ENCODE measurements at regions not wholly inside any gene's neighbourhood (a gene's known extent, or its start where the extent isn't known, plus 50 kb on each side); places are given as distances from the start of the nearest gene placed in this dataset.
A peak's percentile ranks its signal among the peaks of the same experiment; 100 is the strongest.

GRCh38 chr2:64862623-64863022 is 126.6 kb upstream of the SLC1A4 start:
- DNase-seq = no peak
- H3K27ac ChIP-seq = no peak overlapping the region
- no peaks in the 10 kb centered on the region for H3K9me3 ChIP-seq
- H3K36me3 ChIP-seq = no peaks in the 10 kb centered on the region
- TF ChIP-seq CTCF (IDR thresholded peaks at IDR 0.05) = no peak
- H3K4me3 ChIP-seq = no peak overlapping the region
- intact Hi-C loops (cut with DNase I; ENCODE audit: low total_unique reads) = loop anchor here (10.0 kb wide), 1 partner anchor 268 kb away; no protein-coding TSS in a partner anchor
- peaks cover 6 to 17% of the 10 kb centered on the region in 2 donors for H3K4me1 ChIP-seq
- no peaks in the 10 kb centered on the region for H3K27me3 ChIP-seq

- Histone ChIP-seq H3K27me3 (no peaks in the 10 kb centered on the region), H3K36me3 (no peaks in the 10 kb centered on the region), H3K4me1 (peaks cover 5 to 10% of the 10 kb centered on the region in 2 donors), H3K27ac (no peak overlapping the region), H3K9me3 (no peaks in the 10 kb centered on the region), H3K4me3 (no peak overlapping the region)
- DNase-seq = no peak
- TF ChIP-seq POLR2A (IDR thresholded peaks at IDR 0.05) (no peak), CTCF (IDR thresholded peaks at IDR 0.05) (no peak)
- intact Hi-C loops (cut with DNase I; ENCODE audit: low total_unique reads) = loop anchor here (10.0 kb wide), 1 partner anchor 268 kb away; no protein-coding TSS in a partner anchor
Measured at GRCh38 chr2:64863097-64863820, 125.9 kb upstream of the SLC1A4 start.

- peak; percentile 62 to 69 for DNase-seq
- Histone ChIP-seq H3K27me3 (no peaks in the 10 kb centered on the region), H3K4me3 (peak overlapping the region; percentile 42 to 54), H3K9me3 (no peaks in the 10 kb centered on the region), H3K27ac (peak overlapping the region; percentile 86 to 87), H3K4me1 (peaks cover 0 to 5% of the 10 kb centered on the region in 2 donors), H3K36me3 (no peaks in the 10 kb centered on the region)
- intact Hi-C loops (cut with DNase I; ENCODE audit: low total_unique reads) = loop anchor here (10.0 kb wide), 1 partner anchor 270 kb away; no protein-coding TSS in a partner anchor
- peak in 1 of 2 donors; percentile 17 for TF ChIP-seq POLR2A (IDR thresholded peaks at IDR 0.05)
- TF ChIP-seq CTCF (IDR thresholded peaks at IDR 0.05) = peak; percentile 40 to 95 (median 92)
Measured at GRCh38 chr2:64865073-64865830, 123.9 kb upstream of the SLC1A4 start.

GRCh38 chr2:64865831-64866345 is 123.3 kb upstream of the SLC1A4 start:
- Histone ChIP-seq H3K4me1 (peaks cover 0 to 5% of the 10 kb centered on the region in 2 donors), H3K36me3 (no peaks in the 10 kb centered on the region), H3K9me3 (no peaks in the 10 kb centered on the region), H3K27me3 (no peaks in the 10 kb centered on the region), H3K27ac (peak overlapping the region in 1 of 2 donors; percentile 86), H3K4me3 (no peak overlapping the region)
- TF ChIP-seq CTCF (IDR thresholded peaks at IDR 0.05) = no peak
- no peak for DNase-seq
- intact Hi-C loops (cut with DNase I; ENCODE audit: low total_unique reads) = loop anchor here (2.0 to 10.0 kb wide), 2 partner anchors 217 to 271 kb away; no protein-coding TSS in a partner anchor
